Keratinocyte (primary cell): ENCODE measurements at regions not wholly inside any gene's neighbourhood (a gene's known extent, or its start where the extent isn't known, plus 50 kb on each side); places are given as distances from the start of the nearest gene placed in this dataset.

Experiments used
- DNase-seq: peaks from one replicate; pipeline ENCODE4 v3.0.0-alpha.2; 2011; ENCODE audit warnings: low read depth, missing footprints, low spot score
- FAIRE-seq: peaks from 2 replicates; lab custom pipeline; 2011; peaks lifted over from hg19 to GRCh38; lab: Jason Lieb, UNC
- H2AFZ ChIP-seq: 2 replicates; pipeline ENCODE4 v1.6.0; 2012; ENCODE audit warnings: low read length, control low read depth, inconsistent platforms; ENCODE audit not compliant: control insufficient read depth
- H3K27ac ChIP-seq: 2 replicates; pipeline ENCODE4 v1.5.1; 2011; ENCODE audit warnings: low read length; ENCODE audit not compliant: control insufficient read depth, insufficient read depth
- H3K27me3 ChIP-seq: 3 replicates; pipeline ENCODE4 v1.6.0; 2011; ENCODE audit warnings: low read length; ENCODE audit not compliant: control insufficient read depth, insufficient read depth; ENCODE audit errors: extremely low read depth
- H3K36me3 ChIP-seq, 2 experiments: 2 replicates in 1 of 2; 3 replicates in 1 of 2; pipeline ENCODE4 v1.5.1; 2011; ENCODE audit warnings: low read length in 2 of 2, mild to moderate bottlenecking in 1 of 2; ENCODE audit not compliant: control insufficient read depth in 2 of 2, insufficient read depth in 2 of 2; ENCODE audit errors: extremely low read depth in 1 of 2
- H3K4me1 ChIP-seq: 3 replicates; pipeline ENCODE4 v1.5.1; 2011; ENCODE audit warnings: low read length; ENCODE audit not compliant: control insufficient read depth, insufficient read depth; ENCODE audit errors: extremely low read depth
- H3K4me2 ChIP-seq: 3 replicates; pipeline ENCODE4 v1.6.0; 2011; ENCODE audit warnings: low read depth, low read length; ENCODE audit not compliant: control insufficient read depth, insufficient read depth; ENCODE audit errors: extremely low read depth
- H3K4me3 ChIP-seq, 3 experiments: fragments of 200-600 bp in 1 of 3; sonication (generic) in 1 of 3; 2 replicates in 2 of 3; 3 replicates in 1 of 3; pipeline ENCODE4 v1.5.1; 2011 to 2016; ENCODE audit warnings: low read length in 3 of 3, mild to moderate bottlenecking in 3 of 3, control low read depth in 2 of 3, inconsistent platforms in 1 of 3, low read depth in 1 of 3, mixed read lengths in 1 of 3, mixed run types in 1 of 3, moderate library complexity in 1 of 3; ENCODE audit not compliant: control insufficient read depth in 2 of 3, insufficient read depth in 2 of 3; ENCODE audit errors: extremely low read depth in 1 of 3
- H3K79me2 ChIP-seq: 2 replicates; pipeline ENCODE4 v1.6.0; 2012; ENCODE audit warnings: low read length; ENCODE audit not compliant: control insufficient read depth, insufficient read depth
- H3K9ac ChIP-seq: 3 replicates; pipeline ENCODE4 v1.6.0; 2011; ENCODE audit warnings: low read length; ENCODE audit not compliant: control insufficient read depth, insufficient read depth; ENCODE audit errors: extremely low read depth
- H3K9me1 ChIP-seq: 3 replicates; pipeline ENCODE4 v1.6.0; 2011; ENCODE audit warnings: low read length; ENCODE audit not compliant: control insufficient read depth, insufficient read depth; ENCODE audit errors: extremely low read depth
- H3K9me3 ChIP-seq: 2 replicates; pipeline ENCODE4 v1.5.1; 2012; ENCODE audit warnings: low read depth, low read length; ENCODE audit not compliant: control insufficient read depth
- H4K20me1 ChIP-seq: 3 replicates; pipeline ENCODE4 v1.6.0; 2011; ENCODE audit warnings: low read length; ENCODE audit not compliant: control insufficient read depth, insufficient read depth; ENCODE audit errors: extremely low read depth
- CTCF ChIP-seq, 3 experiments: IDR thresholded peaks in 1 of 3; conservative IDR thresholded peaks in 1 of 3; optimal IDR thresholded peaks in 1 of 3; 2 replicates in 2 of 3; 3 replicates in 1 of 3; pipeline versions ENCODE3 to v1.5.1; 2011; ENCODE audit warnings: low read length in 3 of 3, mild to moderate bottlenecking in 3 of 3, moderate library complexity in 2 of 3, control low read depth in 1 of 3, inconsistent platforms in 1 of 3; ENCODE audit not compliant: insufficient read depth in 2 of 3; ENCODE audit errors: extremely low read depth in 1 of 3
- EZH2 ChIP-seq: IDR thresholded peaks from one replicate; pipeline ENCODE4 v1.6.1; 2012; ENCODE audit warnings: inconsistent platforms, mild to moderate bottlenecking, low read length, moderate library complexity
- dilution Hi-C: fragments of 300-500 bp; cut with MboI; formaldehyde crosslinking; loops from one replicate; pipeline ENCODE4 v1.7.0; 2020; ENCODE audit warnings: low sequenced_read_pairs; ENCODE audit not compliant: extremely low pct_ligation_motif_present

DNA sequence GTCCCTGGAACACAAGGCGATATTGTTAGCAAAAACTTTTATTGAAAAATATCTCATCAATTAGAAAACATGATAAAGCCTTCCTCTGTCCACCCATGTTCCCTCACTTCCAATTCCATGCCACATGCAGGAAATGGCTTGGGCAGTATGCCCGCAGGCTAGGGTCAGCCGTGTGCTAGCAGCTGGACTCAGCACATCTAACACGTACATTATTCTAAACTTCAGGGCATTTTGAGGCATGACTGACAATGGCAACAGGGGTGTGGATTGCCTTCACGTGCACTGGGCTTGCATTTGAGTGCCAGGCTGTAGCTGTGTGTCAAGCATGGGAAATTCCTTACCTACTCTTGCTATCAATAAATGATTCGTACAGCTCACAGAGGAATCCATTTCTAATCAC is 642.1 kb downstream of the INHBA start:
- no peak overlapping the region for H3K4me3 ChIP-seq
- no peak overlapping the region for H3K9ac ChIP-seq
- no peak for TF ChIP-seq EZH2
- H3K79me2 ChIP-seq = no peaks in the 10 kb centered on the region
- peaks cover 6% of the 10 kb centered on the region for H3K9me3 ChIP-seq
- H3K4me1 ChIP-seq = peaks cover 12% of the 10 kb centered on the region
- dilution Hi-C loops = no loop called here
- H3K27me3 ChIP-seq = no peaks in the 10 kb centered on the region
- no peak overlapping the region for H2AFZ ChIP-seq
- H3K27ac ChIP-seq = no peak overlapping the region
- no peak for DNase-seq
- H3K4me2 ChIP-seq = no peak overlapping the region
- FAIRE-seq = no peak
- H3K9me1 ChIP-seq = no peaks in the 10 kb centered on the region
- no peaks in the 10 kb centered on the region for H4K20me1 ChIP-seq
- H3K36me3 ChIP-seq = no peaks in the 10 kb centered on the region

DNA sequence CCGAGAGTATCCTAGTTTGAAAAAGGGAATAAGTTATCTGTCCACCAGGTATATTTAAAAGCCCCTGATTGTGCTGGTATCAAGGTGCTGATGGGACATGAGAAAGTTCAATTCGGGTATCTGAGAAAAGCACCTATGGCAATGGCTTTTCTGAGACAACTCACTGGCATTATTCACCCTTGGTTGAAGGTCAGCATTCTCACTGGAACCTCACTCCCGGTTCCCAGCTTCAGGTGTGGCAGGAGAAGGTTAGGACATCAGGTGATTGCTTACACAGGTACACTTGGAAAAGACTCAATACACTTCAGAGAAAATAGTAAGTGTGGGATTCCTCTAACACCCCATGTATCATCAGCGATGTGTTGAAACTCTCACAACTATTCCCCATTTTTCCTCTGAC is 643.1 kb downstream of the INHBA start:
- Histone ChIP-seq H2AFZ (no peak overlapping the region), H3K79me2 (no peaks in the 10 kb centered on the region), H3K27me3 (no peaks in the 10 kb centered on the region), H3K9me3 (peaks cover 6% of the 10 kb centered on the region), H3K27ac (no peak overlapping the region), H3K36me3 (no peaks in the 10 kb centered on the region), H3K4me1 (peaks cover 4% of the 10 kb centered on the region), H3K4me3 (no peak overlapping the region), H3K4me2 (no peak overlapping the region), H3K9me1 (no peaks in the 10 kb centered on the region), H4K20me1 (no peaks in the 10 kb centered on the region), H3K9ac (no peak overlapping the region)
- TF ChIP-seq EZH2 (no peak), CTCF (optimal IDR thresholded peaks at IDR 0.05 in 1 of 3, IDR thresholded peaks at IDR 0.05 in 1 of 3, conservative IDR thresholded peaks at IDR 0.05 in 1 of 3; ENCODE audit: extremely low read depth in 1 of 3, insufficient read depth in 2 of 3, low read length in 3 of 3) (no peak)
- DNase-seq (no peak), FAIRE-seq (no peak)
- dilution Hi-C loops = no loop called here

- Histone ChIP-seq H3K9me1 (no peaks in the 10 kb centered on the region), H3K27me3 (no peaks in the 10 kb centered on the region), H2AFZ (peak overlapping the region; percentile 3), H3K4me3 (no peak overlapping the region), H4K20me1 (no peaks in the 10 kb centered on the region), H3K4me1 (peaks cover 4% of the 10 kb centered on the region), H3K79me2 (no peaks in the 10 kb centered on the region), H3K36me3 (no peaks in the 10 kb centered on the region), H3K9me3 (peaks cover 6% of the 10 kb centered on the region), H3K4me2 (no peak overlapping the region), H3K27ac (no peak overlapping the region), H3K9ac (no peak overlapping the region)
- dilution Hi-C loops = no loop called here
- no peak for DNase-seq
- TF ChIP-seq EZH2 = no peak
- TF ChIP-seq CTCF (optimal IDR thresholded peaks at IDR 0.05 in 1 of 3, IDR thresholded peaks at IDR 0.05 in 1 of 3, conservative IDR thresholded peaks at IDR 0.05 in 1 of 3; ENCODE audit: extremely low read depth in 1 of 3, insufficient read depth in 2 of 3, low read length in 3 of 3) = no peak
- FAIRE-seq = peak; percentile 55
These were observed 643.7 kb downstream of the INHBA start for GRCh38 chr7:41058986-41059741.
